Stomach (tissue), 8 donors: ENCODE measurements at regions not wholly inside any gene's neighbourhood (a gene's known extent, or its start where the extent isn't known, plus 50 kb on each side); places are given as distances from the start of the nearest gene placed in this dataset.

Experiments
- DNase-seq, 2 donors: peaks; one replicate each; pipeline versions ENCODE4 v3.0.0 to v3.0.0-alpha.2; 2013 to 2019
- H3K27ac ChIP-seq, 5 donors: fragments of 200-600 bp in 4 of 5; sonication (generic) in 4 of 5; one replicate each; pipeline ENCODE4 v1.5.1; 2013 to 2019; ENCODE audit warnings: mild to moderate bottlenecking in 1 of 5, moderate library complexity in 1 of 5
- H3K27me3 ChIP-seq, 3 donors: fragments of 200-600 bp; sonication (generic); one replicate each; pipeline ENCODE4 v1.5.1; 2017 to 2019; ENCODE audit warnings: mixed run types in 1 of 3
- H3K36me3 ChIP-seq, 4 donors: fragments of 200-600 bp; sonication (generic); 1 replicate in 3 of 4; 2 replicates in 1 of 4; pipeline ENCODE4 v1.5.1; 2016 to 2019
- H3K4me1 ChIP-seq, 4 donors: fragments of 200-600 bp; sonication (generic); one replicate each; pipeline ENCODE4 v1.5.1; 2016 to 2019
- H3K4me3 ChIP-seq, 4 donors: fragments of 200-600 bp; sonication (generic) in 3 of 4; one replicate each; pipeline ENCODE4 v1.5.1; 2016 to 2019; ENCODE audit warnings: mild to moderate bottlenecking in 1 of 4
- H3K9me3 ChIP-seq, 4 donors: fragments of 200-600 bp; sonication (generic); one replicate each; pipeline ENCODE4 v1.5.1; 2016 to 2019
- EP300 ChIP-seq: sonication (generic); formaldehyde crosslinking; IDR thresholded peaks from one replicate; pipeline ENCODE4 v1.6.1; 2017; ENCODE audit warnings: antibody characterized with exemption
- POLR2A ChIP-seq, 4 donors: fragments of 450-650 bp; IDR thresholded peaks; one replicate each; pipeline ENCODE4 v1.6.1; 2016; ENCODE audit warnings: antibody characterized with exemption in 4 of 4, control low read depth in 2 of 4, mild to moderate bottlenecking in 1 of 4, moderate library complexity in 1 of 4
- POLR2AphosphoS5 ChIP-seq, 3 donors: sonication (generic); formaldehyde crosslinking; IDR thresholded peaks; one replicate each; pipeline ENCODE4 v1.6.1; 2016; ENCODE audit warnings: antibody characterized with exemption in 3 of 3
- WGBS, 5 donors: extraction: QIAGEN DNeasy Blood & Tissue Kit in 3 of 5; methylation state at CpG; one replicate each; pipeline versions ENCODE4 v1.1.5 to v1.1.7; 2013 to 2018; 5-methylcytosine and 5-hydroxymethylcytosine counted together
- intact Hi-C: fragments of 100-400 bp; cut with DNase I; formaldehyde crosslinking; loops from one replicate; pipeline ENCODE4 v1.15.1; 2023; ENCODE audit warnings: low total_unique reads
- TF ChIP-seq, protein P1 (sequence below), 7 experiments: fragments of 450-650 bp in 4 of 7; fragments of 200-600 bp in 3 of 7; sonication (generic) in 3 of 7; IDR thresholded peaks; one replicate each; pipeline ENCODE4 v1.5.1; 2016 to 2019; ENCODE audit warnings: antibody characterized with exemption in 7 of 7, control low read depth in 2 of 7, mild to moderate bottlenecking in 1 of 7
- donor health status: healthy with polysubstance abuse.
- donor health status: Bipolar disorder and iron deficiency.
- donor health status: healthy.

- H3K27me3 ChIP-seq = no peaks in the 10 kb centered on the region
- no peak overlapping the region for H3K27ac ChIP-seq
- TF ChIP-seq, protein P1, sequence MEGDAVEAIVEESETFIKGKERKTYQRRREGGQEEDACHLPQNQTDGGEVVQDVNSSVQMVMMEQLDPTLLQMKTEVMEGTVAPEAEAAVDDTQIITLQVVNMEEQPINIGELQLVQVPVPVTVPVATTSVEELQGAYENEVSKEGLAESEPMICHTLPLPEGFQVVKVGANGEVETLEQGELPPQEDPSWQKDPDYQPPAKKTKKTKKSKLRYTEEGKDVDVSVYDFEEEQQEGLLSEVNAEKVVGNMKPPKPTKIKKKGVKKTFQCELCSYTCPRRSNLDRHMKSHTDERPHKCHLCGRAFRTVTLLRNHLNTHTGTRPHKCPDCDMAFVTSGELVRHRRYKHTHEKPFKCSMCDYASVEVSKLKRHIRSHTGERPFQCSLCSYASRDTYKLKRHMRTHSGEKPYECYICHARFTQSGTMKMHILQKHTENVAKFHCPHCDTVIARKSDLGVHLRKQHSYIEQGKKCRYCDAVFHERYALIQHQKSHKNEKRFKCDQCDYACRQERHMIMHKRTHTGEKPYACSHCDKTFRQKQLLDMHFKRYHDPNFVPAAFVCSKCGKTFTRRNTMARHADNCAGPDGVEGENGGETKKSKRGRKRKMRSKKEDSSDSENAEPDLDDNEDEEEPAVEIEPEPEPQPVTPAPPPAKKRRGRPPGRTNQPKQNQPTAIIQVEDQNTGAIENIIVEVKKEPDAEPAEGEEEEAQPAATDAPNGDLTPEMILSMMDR (IDR thresholded peaks at IDR 0.05) = no peak
- TF ChIP-seq POLR2AphosphoS5 (IDR thresholded peaks at IDR 0.05) = no peak
- TF ChIP-seq POLR2A (IDR thresholded peaks at IDR 0.05) = no peak
- TF ChIP-seq EP300 = no peak
- intact Hi-C loops = no loop called here
- DNase-seq = no peak
- no peaks in the 10 kb centered on the region for H3K9me3 ChIP-seq
- no peaks in the 10 kb centered on the region for H3K36me3 ChIP-seq
- H3K4me1 ChIP-seq = no peaks in the 10 kb centered on the region
- H3K4me3 ChIP-seq = no peak overlapping the region
- 48 to 68% (median 57%) methylated on average over 4 of the region's 4 CpGs for WGBS, 5 donors
These were observed 998.0 kb upstream of the FANCL start for GRCh38 chr2:59239146-59239545.

GRCh38 chr2:59237311-59237710 is 996.2 kb upstream of the FANCL start:
- Histone ChIP-seq H3K4me1 (no peaks in the 10 kb centered on the region), H3K4me3 (no peak overlapping the region), H3K36me3 (no peaks in the 10 kb centered on the region), H3K9me3 (no peaks in the 10 kb centered on the region), H3K27me3 (no peaks in the 10 kb centered on the region), H3K27ac (no peak overlapping the region)
- DNase-seq = peak in 1 of 2 donors; percentile 4
- intact Hi-C loops = no loop called here
- TF ChIP-seq, protein P1 (IDR thresholded peaks at IDR 0.05) = no peak
- TF ChIP-seq POLR2A (IDR thresholded peaks at IDR 0.05) (no peak), EP300 (no peak), POLR2AphosphoS5 (IDR thresholded peaks at IDR 0.05) (no peak)
- 54 to 75% (median 56%) methylated on average over 2 of the region's 2 CpGs for WGBS, 5 donors

GRCh38 chr2:59236723-59237122 is 995.6 kb upstream of the FANCL start:
- DNase-seq = no peak
- Histone ChIP-seq H3K27ac (no peak overlapping the region), H3K9me3 (no peaks in the 10 kb centered on the region), H3K36me3 (no peaks in the 10 kb centered on the region), H3K4me3 (no peak overlapping the region), H3K27me3 (no peaks in the 10 kb centered on the region), H3K4me1 (no peaks in the 10 kb centered on the region)
- WGBS, 5 donors = 80 to 87% (median 83%) methylated on average over 5 of the region's 5 CpGs
- intact Hi-C loops = no loop called here
- TF ChIP-seq POLR2AphosphoS5 (IDR thresholded peaks at IDR 0.05) (no peak), EP300 (no peak), POLR2A (IDR thresholded peaks at IDR 0.05) (no peak)
- TF ChIP-seq, protein P1 (IDR thresholded peaks at IDR 0.05) = no peak

DNA sequence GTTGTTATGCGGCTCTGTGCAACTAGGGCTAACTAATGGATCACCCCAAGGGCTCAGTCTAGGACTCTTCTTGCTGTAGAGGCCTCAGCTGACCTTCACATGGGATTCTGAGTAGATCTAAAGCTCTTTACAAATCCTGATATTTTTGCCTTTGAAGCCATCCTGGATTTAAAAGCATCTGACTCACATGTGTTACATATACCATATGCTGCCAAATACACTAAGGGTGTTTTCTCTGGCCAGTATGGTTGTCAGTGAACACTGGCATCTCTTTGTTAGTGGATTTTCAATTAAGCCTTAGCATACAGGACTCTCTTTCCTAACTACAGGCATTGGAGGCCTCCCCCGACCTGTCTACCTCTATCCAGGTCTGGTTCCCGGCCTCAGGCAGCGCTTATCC is 992.8 kb upstream of the FANCL start:
- no peaks in the 10 kb centered on the region for H3K4me1 ChIP-seq
- no peak for TF ChIP-seq POLR2AphosphoS5 (IDR thresholded peaks at IDR 0.05)
- TF ChIP-seq POLR2A (IDR thresholded peaks at IDR 0.05) = no peak
- no peak for TF ChIP-seq EP300
- TF ChIP-seq, protein P1 (IDR thresholded peaks at IDR 0.05) = no peak
- intact Hi-C loops = no loop called here
- no peak overlapping the region for H3K4me3 ChIP-seq
- no peaks in the 10 kb centered on the region for H3K9me3 ChIP-seq
- no peaks in the 10 kb centered on the region for H3K36me3 ChIP-seq
- no peak for DNase-seq
- 80 to 89% (median 87%) methylated on average over 4 of the region's 4 CpGs for WGBS, 5 donors
- H3K27me3 ChIP-seq = no peaks in the 10 kb centered on the region
- no peak overlapping the region for H3K27ac ChIP-seq
